ENCODE measurements at regions not wholly inside any gene's neighbourhood (a gene's known extent, or its start where the extent isn't known, plus 50 kb on each side); places are given as distances from the start of the nearest gene placed in this dataset.
A peak's percentile ranks its signal among the peaks of the same experiment; 100 is the strongest.

GRCh38 chr4:166594326-166594946 lies 639.9 kb downstream of the SPOCK3 start:
- Mint-ChIP-seq H3K36me3 (ENCODE audit: insufficient read depth in 1 of 3, low read depth in 3 of 3) (no peaks in the 10 kb centered on the region; a peak in 1 of 7 replicates), H3K4me1 (peaks cover 0 to 5% of the 10 kb centered on the region in 2 experiments; a peak in 1 of 4 replicates), H3K27me3 (ENCODE audit: low read depth) (no peaks in the 10 kb centered on the region), H3K4me3 (no peak overlapping the region), H3K27ac (no peak overlapping the region), H3K9me3 (no peaks in the 10 kb centered on the region)
- no peak overlapping the region for H3K9ac ChIP-seq (ENCODE audit: extremely low read depth, insufficient read length, low read length)
- no peak overlapping the region for H4K5ac ChIP-seq (ENCODE audit: insufficient read length, low read depth, low read length)
- H2AK5ac ChIP-seq (ENCODE audit: insufficient read length, low read length), result no peak overlapping the region
- no peak overlapping the region for H2BK5ac ChIP-seq (ENCODE audit: insufficient read length, low read length)
- H3K56ac ChIP-seq (ENCODE audit: insufficient read length, low read depth, low read length), result no peak overlapping the region
- no peak overlapping the region for H3K27ac ChIP-seq (ENCODE audit: insufficient read length, low read depth, low read length)
- H3K4me1 ChIP-seq (ENCODE audit: insufficient read depth, low read length), result no peaks in the 10 kb centered on the region
- H3K18ac ChIP-seq (ENCODE audit: insufficient read length, low read depth, low read length), result no peak overlapping the region
- H2BK20ac ChIP-seq (ENCODE audit: low read depth, low read length, poor library complexity, severe bottlenecking), result no peak overlapping the region
- H4K91ac ChIP-seq (ENCODE audit: insufficient read length, low read depth, low read length), result no peak overlapping the region
- H2BK12ac ChIP-seq (ENCODE audit: insufficient read length, low read depth, low read length), result no peak overlapping the region
- no peaks in the 10 kb centered on the region for H3K27me3 ChIP-seq (ENCODE audit: insufficient read depth, low read length)
- no peak overlapping the region for H2BK15ac ChIP-seq (ENCODE audit: low read depth, low read length)
- no peak overlapping the region for H2AFZ ChIP-seq (ENCODE audit: low read length)
- no peak overlapping the region for H3K4ac ChIP-seq (ENCODE audit: low read depth, low read length)
- no peak overlapping the region for H4K8ac ChIP-seq (replicated peaks; ENCODE audit: insufficient read length, low read depth, low read length)
- H2BK120ac ChIP-seq (ENCODE audit: low read depth, low read length, poor library complexity, severe bottlenecking), result no peak overlapping the region
- H3K79me2 ChIP-seq (ENCODE audit: insufficient read depth, low read length), result no peaks in the 10 kb centered on the region
- no peaks in the 10 kb centered on the region for H3K79me1 ChIP-seq (ENCODE audit: insufficient read depth, low read depth, low read length, poor library complexity, severe bottlenecking)
- WGBS (ENCODE audit: extremely low coverage, insufficient read length, low lambda C conversion rate), result no CpG with 5 or more reads among the region's 1 CpG
- no peaks in the 10 kb centered on the region for H3K23me2 ChIP-seq (ENCODE audit: insufficient read length, low read depth, low read length, poor library complexity, severe bottlenecking)
- no peak overlapping the region for H3K14ac ChIP-seq (ENCODE audit: insufficient read depth, low read length)
- H3K23ac ChIP-seq (ENCODE audit: insufficient read length, low read depth, low read length), result no peak overlapping the region
- no peaks in the 10 kb centered on the region for H4K20me1 ChIP-seq (ENCODE audit: control insufficient read depth, insufficient read depth, insufficient read length)
- no peak overlapping the region for H3K4me2 ChIP-seq (ENCODE audit: insufficient read depth, insufficient read length, low read length)
- no peak overlapping the region for H3T11ph ChIP-seq (ENCODE audit: low read length)
- DNase-seq, result peak; percentile 69
- no peaks in the 10 kb centered on the region for H3K9me3 ChIP-seq (ENCODE audit: control insufficient read depth, low read depth, low read length)
- peak; percentile 90 for TF ChIP-seq CTCF (conservative IDR thresholded peaks at IDR 0.05)
